Left lung (tissue), 4 donors: ENCODE measurements at regions not wholly inside any gene's neighbourhood (a gene's known extent, or its start where the extent isn't known, plus 50 kb on each side); places are given as distances from the start of the nearest gene placed in this dataset.
A peak's percentile ranks its signal among the peaks of the same experiment; 100 is the strongest.

Experiments used
- ATAC-seq: fragments of 200-7000 bp; cut with Tn5 transposase; one replicate; pipeline ENCODE4 v1.9.1; 2020; ENCODE audit warnings: moderate library complexity
- DNase-seq, 4 donors: peaks; one replicate each; pipeline ENCODE4 v3.0.0-alpha.2; 2013 to 2020
- H3K27ac ChIP-seq, 2 donors: fragments of 200-600 bp; sonication (generic) in 1 of 2; one replicate each; pipeline versions ENCODE4 v1.5.0 to v1.8.0; 2020 to 2021
- H3K27me3 ChIP-seq, 2 donors: fragments of 200-600 bp; sonication (generic) in 1 of 2; one replicate each; pipeline versions ENCODE4 v1.5.0 to v1.8.0; 2020 to 2021
- H3K36me3 ChIP-seq, 2 donors: fragments of 200-600 bp; sonication (generic) in 1 of 2; one replicate each; pipeline versions ENCODE4 v1.5.0 to v1.8.0; 2020 to 2021
- H3K4me1 ChIP-seq, 2 donors: fragments of 200-600 bp; one replicate each; pipeline ENCODE4 v1.8.0; 2021
- H3K4me3 ChIP-seq, 2 donors: fragments of 200-600 bp; sonication (generic) in 1 of 2; one replicate each; pipeline versions ENCODE4 v1.5.0 to v1.8.0; 2020 to 2021; ENCODE audit warnings: mild to moderate bottlenecking in 1 of 2
- H3K9me3 ChIP-seq, 2 donors: fragments of 200-600 bp; sonication (generic) in 1 of 2; one replicate each; pipeline versions ENCODE4 v1.5.0 to v1.8.0; 2020 to 2021
- CTCF ChIP-seq, 2 donors: fragments of 200-600 bp; sonication (generic) in 1 of 2; IDR thresholded peaks; one replicate each; pipeline versions ENCODE4 v1.5.0 to v1.8.0; 2021; ENCODE audit warnings: antibody characterized with exemption in 2 of 2
- intact Hi-C, 2 donors: fragments of 100-400 bp; cut with DNase I; formaldehyde crosslinking; loops; one replicate each; pipeline versions ENCODE4 v1.11.2 to v1.14.2; 2022
- donor health status: DM: no; HTN: yes; CAD: no.
- donor health status: DM: no; HTN: no; CAD: no.

GRCh38 chr2:180652794-180653193 lies 327.6 kb upstream of the UBE2E3 start:
- H3K36me3 ChIP-seq = no peaks in the 10 kb centered on the region
- H3K4me1 ChIP-seq = no peaks in the 10 kb centered on the region
- ATAC-seq (no peak), DNase-seq (no peak)
- intact Hi-C loops = no loop called here
- no peak overlapping the region for H3K27ac ChIP-seq
- no peak overlapping the region for H3K4me3 ChIP-seq
- no peak for TF ChIP-seq CTCF (IDR thresholded peaks at IDR 0.05)
- no peaks in the 10 kb centered on the region for H3K9me3 ChIP-seq
- H3K27me3 ChIP-seq = no peaks in the 10 kb centered on the region

GRCh38 chr2:180651596-180651995 lies 328.8 kb upstream of the UBE2E3 start:
- intact Hi-C loops = no loop called here
- H3K27ac ChIP-seq = no peak overlapping the region
- no peak for ATAC-seq

GRCh38 chr2:180647621-180648020 lies 332.8 kb upstream of the UBE2E3 start:
- intact Hi-C loops = no loop called here
- no peak for TF ChIP-seq CTCF (IDR thresholded peaks at IDR 0.05)
- ATAC-seq = peak; percentile 52
- no peaks in the 10 kb centered on the region for H3K9me3 ChIP-seq
- H3K27ac ChIP-seq = no peak overlapping the region
- no peaks in the 10 kb centered on the region for H3K27me3 ChIP-seq
- no peak overlapping the region for H3K4me3 ChIP-seq
- DNase-seq = peak in 2 of 4 donors; percentile 57 to 66
- no peaks in the 10 kb centered on the region for H3K4me1 ChIP-seq
- no peaks in the 10 kb centered on the region for H3K36me3 ChIP-seq

More at GRCh38 chr2:180651596-180651995, 328.8 kb upstream of the UBE2E3 start:
- H3K36me3 ChIP-seq = no peaks in the 10 kb centered on the region
- H3K4me3 ChIP-seq = no peak overlapping the region
- H3K27me3 ChIP-seq = no peaks in the 10 kb centered on the region
- TF ChIP-seq CTCF (IDR thresholded peaks at IDR 0.05) = no peak
- peak in 1 of 4 donors; percentile 11 for DNase-seq
- no peaks in the 10 kb centered on the region for H3K9me3 ChIP-seq
- H3K4me1 ChIP-seq = no peaks in the 10 kb centered on the region

- DNase-seq = peak in 1 of 4 donors; percentile 25
- no peaks in the 10 kb centered on the region for H3K36me3 ChIP-seq
- no peak for TF ChIP-seq CTCF (IDR thresholded peaks at IDR 0.05)
- H3K4me3 ChIP-seq = no peak overlapping the region
- no peaks in the 10 kb centered on the region for H3K27me3 ChIP-seq
- no peaks in the 10 kb centered on the region for H3K4me1 ChIP-seq
- ATAC-seq = no peak
- no peaks in the 10 kb centered on the region for H3K9me3 ChIP-seq
- intact Hi-C loops = no loop called here
- H3K27ac ChIP-seq = no peak overlapping the region
Observed at GRCh38 chr2:180647221-180647620, 333.2 kb upstream of the UBE2E3 start.

GRCh38 chr2:180646756-180647155 lies 333.6 kb upstream of the UBE2E3 start:
- H3K36me3 ChIP-seq = no peaks in the 10 kb centered on the region
- no peak for TF ChIP-seq CTCF (IDR thresholded peaks at IDR 0.05)
- H3K9me3 ChIP-seq = no peaks in the 10 kb centered on the region
- DNase-seq (no peak), ATAC-seq (no peak)
- intact Hi-C loops = no loop called here
- H3K4me1 ChIP-seq = no peaks in the 10 kb centered on the region
- no peak overlapping the region for H3K27ac ChIP-seq
- no peak overlapping the region for H3K4me3 ChIP-seq
- H3K27me3 ChIP-seq = no peaks in the 10 kb centered on the region
